ENCODE measurements at regions not wholly inside any gene's neighbourhood (a gene's known extent, or its start where the extent isn't known, plus 50 kb on each side); places are given as distances from the start of the nearest gene placed in this dataset.

GRCh38 chr5:57414191-57414590, 68.4 kb downstream of the ACTBL2 start:
- 45% methylated on average over 3 of the region's 3 CpGs for WGBS (ENCODE audit: missing lambda C conversion rate)
- DNase-seq (ENCODE audit: low read depth in 1 of 2, low spot score in 1 of 2), result no peak
- no peak overlapping the region for H3K4me3 ChIP-seq
- CTCF ChIA-PET, result interaction anchor here (0.7 to 0.9 kb wide), 2 partner anchors 9 to 31 kb away, joined by 3 to 4 read pairs; no protein-coding TSS in a partner anchor
- no peak for ATAC-seq
- no peaks in the 10 kb centered on the region for H3K4me1 ChIP-seq
- H3K27ac ChIP-seq, result no peak overlapping the region
- no peak overlapping the region for H3K4me2 ChIP-seq
- no peaks in the 10 kb centered on the region for H3K9me3 ChIP-seq
- POLR2A ChIA-PET, result no interaction called here
- TF ChIP-seq HOXA7 (CRISPR knock-in tag; IDR thresholded peaks at IDR 0.05) (no peak), CBX2 (IDR thresholded peaks at IDR 0.05; ENCODE audit: borderline replicate concordance, low read depth) (no peak), HDAC2 (IDR thresholded peaks at IDR 0.05) (no peak), E2F6 (IDR thresholded peaks at IDR 0.05; ENCODE audit: borderline replicate concordance, low read depth) (no peak), ZFP36 (IDR thresholded peaks at IDR 0.05; ENCODE audit: borderline replicate concordance, partially characterized antibody) (no peak), POLR2AphosphoS2 (conservative IDR thresholded peaks at IDR 0.05; ENCODE audit: low read length) (no peak), CTCF (IDR thresholded peaks at IDR 0.05) (no peak), GATA3 (IDR thresholded peaks at IDR 0.05; ENCODE audit: borderline replicate concordance) (no peak), REST (IDR thresholded peaks at IDR 0.05) (no peak), ESRRA (IDR thresholded peaks at IDR 0.05; ENCODE audit: borderline replicate concordance, low read length) (no peak)
- no peak for FAIRE-seq

- FAIRE-seq (no peak), DNase-seq (ENCODE audit: low read depth in 1 of 2, low spot score in 1 of 2) (no peak), ATAC-seq (no peak)
- CTCF ChIA-PET, result interaction anchor here (3.1 kb wide), 1 partner anchor 9 kb away, joined by 10 read pairs; no protein-coding TSS in a partner anchor
- WGBS (ENCODE audit: missing lambda C conversion rate), result 15% methylated on average over 1 of the region's 1 CpG
- Histone ChIP-seq H3K27ac (no peak overlapping the region), H3K4me1 (no peaks in the 10 kb centered on the region), H3K9me3 (no peaks in the 10 kb centered on the region), H3K4me2 (no peak overlapping the region), H3K4me3 (no peak overlapping the region)
- TF ChIP-seq EP300 (IDR thresholded peaks at IDR 0.05) (no peak), TP53 (CRISPR knock-in tag; IDR thresholded peaks at IDR 0.05) (no peak), CEBPB (IDR thresholded peaks at IDR 0.05) (no peak), ZC3H11A (IDR thresholded peaks at IDR 0.05) (no peak), RCOR1 (IDR thresholded peaks at IDR 0.05; ENCODE audit: low read depth, low read length) (no peak), RARB (CRISPR knock-in tag; IDR thresholded peaks at IDR 0.05) (no peak), CHD4 (IDR thresholded peaks at IDR 0.05; ENCODE audit: borderline replicate concordance) (no peak), KDM5A (IDR thresholded peaks at IDR 0.05) (no peak), HES2 (IDR thresholded peaks at IDR 0.05) (no peak), PHF8 (IDR thresholded peaks at IDR 0.05; ENCODE audit: borderline replicate concordance, low read depth) (no peak), HDAC2 (IDR thresholded peaks at IDR 0.05) (no peak), EHF (CRISPR knock-in tag; IDR thresholded peaks at IDR 0.05) (no peak), HOXB13 (CRISPR knock-in tag; IDR thresholded peaks at IDR 0.05; ENCODE audit: low read depth) (no peak), TFCP2L1 (CRISPR knock-in tag; IDR thresholded peaks at IDR 0.05) (no peak)
- POLR2A ChIA-PET, result no interaction called here
Observed at GRCh38 chr5:57413145-57413544, 69.5 kb downstream of the ACTBL2 start.
